Vagina (tissue), 2 donors: ENCODE measurements at regions not wholly inside any gene's neighbourhood (a gene's known extent, or its start where the extent isn't known, plus 50 kb on each side); places are given as distances from the start of the nearest gene placed in this dataset.

Experiments
- DNase-seq, 2 donors: peaks; one replicate each; pipeline ENCODE4 v3.0.0-alpha.2; 2017; ENCODE audit errors: extremely low spot score in 2 of 2
- H3K27ac ChIP-seq: fragments of 200-600 bp; sonication (generic); one replicate; pipeline ENCODE4 v1.5.1; 2019
- H3K27me3 ChIP-seq: fragments of 200-600 bp; sonication (generic); one replicate; pipeline ENCODE4 v1.5.1; 2019
- H3K36me3 ChIP-seq, 2 donors: fragments of 200-600 bp; sonication (generic); one replicate each; pipeline ENCODE4 v1.5.1; 2017 to 2019
- H3K4me1 ChIP-seq: fragments of 200-600 bp; sonication (generic); one replicate; pipeline ENCODE4 v1.5.1; 2019
- H3K4me3 ChIP-seq, 2 donors: fragments of 200-600 bp; sonication (generic); 1 replicate in 1 of 2; 2 replicates in 1 of 2; pipeline ENCODE4 v1.5.1; 2016 to 2019
- H3K9me3 ChIP-seq: fragments of 200-600 bp; sonication (generic); one replicate; pipeline ENCODE4 v1.5.1; 2019
- CTCF ChIP-seq, 3 experiments: fragments of 450-650 bp in 2 of 3; fragments of 200-600 bp in 1 of 3; sonication (generic) in 1 of 3; IDR thresholded peaks; one replicate each; pipeline ENCODE4 v1.5.1; 2017 to 2019; ENCODE audit warnings: antibody characterized with exemption in 3 of 3, mild to moderate bottlenecking in 2 of 3, moderate library complexity in 2 of 3
- POLR2A ChIP-seq, 2 donors: fragments of 450-650 bp; IDR thresholded peaks; one replicate each; pipeline ENCODE4 v1.6.1; 2017; ENCODE audit warnings: antibody characterized with exemption in 2 of 2, mild to moderate bottlenecking in 2 of 2, moderate library complexity in 2 of 2
- POLR2AphosphoS5 ChIP-seq, 2 donors: sonication (generic); formaldehyde crosslinking; IDR thresholded peaks; one replicate each; pipeline ENCODE4 v1.9.0; 2017; ENCODE audit warnings: antibody characterized with exemption in 2 of 2, mild to moderate bottlenecking in 2 of 2, low read depth in 1 of 2; ENCODE audit not compliant: insufficient read depth in 1 of 2
- intact Hi-C: fragments of 100-400 bp; cut with DNase I; formaldehyde crosslinking; loops from one replicate; pipeline ENCODE4 v1.15.1; 2023

GRCh38 chr6:140929121-140929520 is 1203.6 kb upstream of the GJE1 start:
- Histone ChIP-seq H3K27ac (no peak overlapping the region), H3K36me3 (no peaks in the 10 kb centered on the region), H3K4me1 (no peaks in the 10 kb centered on the region), H3K9me3 (no peaks in the 10 kb centered on the region), H3K27me3 (no peaks in the 10 kb centered on the region), H3K4me3 (no peak overlapping the region)
- intact Hi-C loops, result no loop called here
- no peak for DNase-seq
- TF ChIP-seq POLR2A (IDR thresholded peaks at IDR 0.05) (no peak), CTCF (IDR thresholded peaks at IDR 0.05) (no peak), POLR2AphosphoS5 (IDR thresholded peaks at IDR 0.05; ENCODE audit: insufficient read depth in 1 of 2, low read depth in 1 of 2) (no peak)

- no peak for DNase-seq
- no peaks in the 10 kb centered on the region for H3K27me3 ChIP-seq
- H3K36me3 ChIP-seq, result no peaks in the 10 kb centered on the region
- TF ChIP-seq CTCF (IDR thresholded peaks at IDR 0.05) (no peak), POLR2A (IDR thresholded peaks at IDR 0.05) (no peak), POLR2AphosphoS5 (IDR thresholded peaks at IDR 0.05; ENCODE audit: insufficient read depth in 1 of 2, low read depth in 1 of 2) (no peak)
- no peak overlapping the region for H3K27ac ChIP-seq
- no peaks in the 10 kb centered on the region for H3K4me1 ChIP-seq
- no peak overlapping the region for H3K4me3 ChIP-seq
- intact Hi-C loops, result no loop called here
- H3K9me3 ChIP-seq, result no peaks in the 10 kb centered on the region
These were observed 1209.7 kb upstream of the GJE1 start for GRCh38 chr6:140923048-140923447.

GRCh38 chr6:140921366-140922226 is 1211.1 kb upstream of the GJE1 start:
- H3K4me3 ChIP-seq, result no peak overlapping the region
- DNase-seq, result no peak
- no peaks in the 10 kb centered on the region for H3K9me3 ChIP-seq
- H3K36me3 ChIP-seq, result no peaks in the 10 kb centered on the region
- no peaks in the 10 kb centered on the region for H3K27me3 ChIP-seq
- peak in 2 of 3 experiments; percentile 39 to 48 for TF ChIP-seq CTCF (IDR thresholded peaks at IDR 0.05)
- no peak for TF ChIP-seq POLR2A (IDR thresholded peaks at IDR 0.05)
- TF ChIP-seq POLR2AphosphoS5 (IDR thresholded peaks at IDR 0.05; ENCODE audit: insufficient read depth in 1 of 2, low read depth in 1 of 2), result peak in 1 of 2 donors; percentile 62
- H3K4me1 ChIP-seq, result no peaks in the 10 kb centered on the region
- intact Hi-C loops, result no loop called here
- no peak overlapping the region for H3K27ac ChIP-seq

GRCh38 chr6:140917911-140918310 is 1214.8 kb upstream of the GJE1 start:
- no peak for DNase-seq
- intact Hi-C loops, result no loop called here
- H3K9me3 ChIP-seq, result no peaks in the 10 kb centered on the region
- H3K27ac ChIP-seq, result no peak overlapping the region
- TF ChIP-seq POLR2AphosphoS5 (IDR thresholded peaks at IDR 0.05; ENCODE audit: insufficient read depth in 1 of 2, low read depth in 1 of 2) (no peak), CTCF (IDR thresholded peaks at IDR 0.05) (no peak), POLR2A (IDR thresholded peaks at IDR 0.05) (no peak)
- H3K4me1 ChIP-seq, result no peaks in the 10 kb centered on the region
- no peaks in the 10 kb centered on the region for H3K36me3 ChIP-seq
- no peaks in the 10 kb centered on the region for H3K27me3 ChIP-seq
- no peak overlapping the region for H3K4me3 ChIP-seq

- intact Hi-C loops, result no loop called here
- Histone ChIP-seq H3K4me1 (no peaks in the 10 kb centered on the region), H3K4me3 (no peak overlapping the region), H3K27ac (no peak overlapping the region), H3K36me3 (no peaks in the 10 kb centered on the region), H3K9me3 (no peaks in the 10 kb centered on the region), H3K27me3 (no peaks in the 10 kb centered on the region)
- no peak for DNase-seq
- TF ChIP-seq POLR2A (IDR thresholded peaks at IDR 0.05) (no peak), POLR2AphosphoS5 (IDR thresholded peaks at IDR 0.05; ENCODE audit: insufficient read depth in 1 of 2, low read depth in 1 of 2) (no peak)
These were observed 1217.2 kb upstream of the GJE1 start for GRCh38 chr6:140915551-140915950.
